IMR-90 (cell line): ENCODE measurements at regions not wholly inside any gene's neighbourhood (a gene's known extent, or its start where the extent isn't known, plus 50 kb on each side); places are given as distances from the start of the nearest gene placed in this dataset.

ENCODE experiments used
- ATAC-seq: fragments of 200-7000 bp; cut with Tn5 transposase; 2 replicates; pipeline ENCODE4 v1.9.1; 2020; ENCODE audit warnings: low read depth, mild to moderate bottlenecking, moderate library complexity
- BruUV-seq: library from RNA; stranded (reverse); fragments of 400-500 nt; replicated peaks from 2 replicates; lab custom pipeline; 2021; lab: Mats Ljungman, UMichigan
- CTCF ChIA-PET: fragments of 300-600 bp; formaldehyde crosslinking; extraction: SDS; loops from one replicate; lab custom pipeline; 2021; ENCODE audit warnings: antibody characterized with exemption; lab: Yijun Ruan, JAX
- POLR2A ChIA-PET: fragments of 300-600 bp; sonication (Branson Sonifier 250); formaldehyde crosslinking; loops from one replicate; lab custom pipeline; 2022; ENCODE audit warnings: antibody characterized with exemption; ENCODE audit not compliant: unreplicated experiment; lab: Charles Lee
- DNase-seq: peaks from one replicate; pipeline ENCODE4 v3.0.0; 2013
- H2AFZ ChIP-seq: replicated peaks from 2 replicates; pipeline ENCODE3; 2013; ENCODE audit warnings: low read length, mild to moderate bottlenecking; ENCODE audit not compliant: poor library complexity
- H2AK5ac ChIP-seq: 2 replicates; pipeline ENCODE4 v1.6.1; 2013; ENCODE audit warnings: low read depth, low read length, inconsistent platforms
- H2AK9ac ChIP-seq: replicated peaks from 2 replicates; pipeline ENCODE3; 2013; ENCODE audit warnings: mild to moderate bottlenecking, low read depth, low read length, moderate library complexity; ENCODE audit not compliant: poor library complexity
- H2BK120ac ChIP-seq: 2 replicates; pipeline ENCODE4 v1.6.1; 2013; ENCODE audit warnings: low read depth, low read length, inconsistent platforms
- H2BK15ac ChIP-seq: 3 replicates; pipeline ENCODE4 v1.6.1; 2013; ENCODE audit warnings: low read depth, low read length, inconsistent platforms
- H2BK20ac ChIP-seq: 2 replicates; pipeline ENCODE4 v1.6.1; 2013; ENCODE audit warnings: low read depth, mild to moderate bottlenecking, inconsistent platforms, low read length, moderate library complexity
- H2BK5ac ChIP-seq: 2 replicates; pipeline ENCODE4 v1.6.1; 2013; ENCODE audit warnings: mild to moderate bottlenecking, low read depth, low read length, inconsistent platforms; ENCODE audit not compliant: poor library complexity, severe bottlenecking
- H3K14ac ChIP-seq: replicated peaks from 2 replicates; pipeline ENCODE4 v1.6.1; 2013; ENCODE audit warnings: low read depth, low read length, inconsistent platforms
- H3K18ac ChIP-seq: 2 replicates; pipeline ENCODE4 v1.6.1; 2013; ENCODE audit warnings: low read depth, low read length, control low read depth
- H3K23ac ChIP-seq: 2 replicates; pipeline ENCODE4 v1.6.1; 2013; ENCODE audit warnings: low read depth, low read length, inconsistent platforms
- H3K27ac ChIP-seq: 2 replicates; pipeline ENCODE4 v1.5.1; 2013; ENCODE audit warnings: mild to moderate bottlenecking, control low read depth, low read length; ENCODE audit not compliant: insufficient read depth
- H3K27me3 ChIP-seq: 2 replicates; pipeline ENCODE4 v1.6.1; 2013; ENCODE audit warnings: low read length; ENCODE audit not compliant: control insufficient read depth, insufficient read depth
- H3K36me3 ChIP-seq: 2 replicates; pipeline ENCODE4 v1.6.1; 2013; ENCODE audit warnings: low read length, mixed read lengths; ENCODE audit not compliant: control insufficient read depth, insufficient read depth
- H3K4ac ChIP-seq: 2 replicates; pipeline ENCODE4 v1.6.1; 2013; ENCODE audit warnings: low read depth, low read length, inconsistent platforms
- H3K4me1 ChIP-seq: 2 replicates; pipeline ENCODE4 v1.6.1; 2013; ENCODE audit warnings: low read length, mixed read lengths; ENCODE audit not compliant: control insufficient read depth, insufficient read depth
- H3K4me2 ChIP-seq: 2 replicates; pipeline ENCODE4 v1.6.1; 2013; ENCODE audit warnings: low read depth, mild to moderate bottlenecking, control low read depth, low read length, moderate library complexity
- H3K4me3 ChIP-seq: 2 replicates; pipeline ENCODE4 v1.5.1; 2013; ENCODE audit warnings: low read depth, mild to moderate bottlenecking, control low read depth, low read length, moderate library complexity; ENCODE audit not compliant: insufficient read depth
- H3K56ac ChIP-seq: 2 replicates; pipeline ENCODE4 v1.6.1; 2013; ENCODE audit warnings: low read length, inconsistent platforms; ENCODE audit not compliant: insufficient read depth; ENCODE audit errors: extremely low read depth
- H3K79me1 ChIP-seq, 2 experiments: 2 replicates each; pipeline ENCODE4 v1.6.1; 2013; ENCODE audit warnings: low read length in 2 of 2, inconsistent platforms in 1 of 2, low read depth in 1 of 2
- H3K9ac ChIP-seq: 2 replicates; pipeline ENCODE4 v1.6.1; 2013; ENCODE audit warnings: low read depth, low read length, control low read depth
- H3K9me1 ChIP-seq: 2 replicates; pipeline ENCODE4 v1.6.1; 2013; ENCODE audit warnings: low read length, inconsistent platforms; ENCODE audit not compliant: insufficient read depth
- H3K9me3 ChIP-seq: 2 replicates; pipeline ENCODE4 v1.6.1; 2013; ENCODE audit warnings: low read length; ENCODE audit not compliant: control insufficient read depth, insufficient read depth
- H4K20me1 ChIP-seq: 2 replicates; pipeline ENCODE4 v1.6.1; 2013; ENCODE audit warnings: low read length, inconsistent platforms; ENCODE audit not compliant: insufficient read depth
- H4K5ac ChIP-seq: 2 replicates; pipeline ENCODE4 v1.6.1; 2013; ENCODE audit warnings: mild to moderate bottlenecking, low read depth, low read length, control low read depth
- H4K8ac ChIP-seq, 2 experiments: 2 replicates each; pipeline ENCODE4 v1.6.1; 2013; ENCODE audit warnings: low read depth in 2 of 2, low read length in 2 of 2, control low read depth in 1 of 2, inconsistent platforms in 1 of 2
- H4K91ac ChIP-seq: 2 replicates; pipeline ENCODE4 v1.6.1; 2013; ENCODE audit warnings: low read depth, low read length, inconsistent platforms; ENCODE audit not compliant: insufficient read depth
- CEBPB ChIP-seq: IDR thresholded peaks from 2 replicates; pipeline ENCODE4 v1.6.1; 2012; ENCODE audit warnings: low read depth, low read length, improper control_type of control experiment
- CHD1 ChIP-seq: IDR thresholded peaks from 2 replicates; pipeline ENCODE4 v1.6.1; 2012; ENCODE audit warnings: low read depth, low read length, improper control_type of control experiment
- FOS ChIP-seq: fragments of 150-350 bp; IDR thresholded peaks from 2 replicates; pipeline ENCODE4 v1.6.1; 2016; ENCODE audit warnings: low read depth, low read length
- MAFK ChIP-seq: IDR thresholded peaks from 2 replicates; pipeline ENCODE4 v1.6.1; 2012; ENCODE audit warnings: low read depth, low read length, improper control_type of control experiment
- MAZ ChIP-seq: IDR thresholded peaks from 2 replicates; pipeline ENCODE4 v1.6.1; 2012; ENCODE audit warnings: low read depth, mild to moderate bottlenecking, low read length, improper control_type of control experiment, moderate library complexity, borderline replicate concordance
- RAD21 ChIP-seq: IDR thresholded peaks from 2 replicates; pipeline ENCODE4 v1.6.1; 2012; ENCODE audit warnings: low read length, improper control_type of control experiment
- RCOR1 ChIP-seq: IDR thresholded peaks from 2 replicates; pipeline ENCODE4 v1.6.1; 2012; ENCODE audit warnings: mild to moderate bottlenecking, low read length, improper control_type of control experiment; ENCODE audit not compliant: insufficient replicate concordance
- SMC3 ChIP-seq: fragments of 150-350 bp; IDR thresholded peaks from 2 replicates; pipeline ENCODE4 v1.6.1; 2016; ENCODE audit warnings: low read depth, mild to moderate bottlenecking, antibody characterized with exemption, low read length, moderate library complexity
- WGBS, 2 experiments: methylation state at CpG; one replicate each; pipeline versions ENCODE4 v1.1.5 to v1.1.7; 2013; ENCODE audit warnings: missing lambda C conversion rate in 2 of 2; ENCODE audit not compliant: insufficient read length in 1 of 2; ENCODE audit errors: extremely low coverage in 2 of 2; 5-methylcytosine and 5-hydroxymethylcytosine counted together
- dilution Hi-C: fragments of 300-500 bp; cut with HindIII; formaldehyde crosslinking; loops from one replicate; pipeline ENCODE4 v1.14.3; 2018; ENCODE audit warnings: low sequenced_read_pairs; ENCODE audit not compliant: unreplicated experiment
- in situ Hi-C: fragments of 300-500 bp; cut with MboI; formaldehyde crosslinking; loops from 3 replicates; pipeline ENCODE4 v1.14.3; 2019; ENCODE audit warnings: low sequenced_read_pairs, inconsistent platforms, mixed read lengths
- intact Hi-C: fragments of 100-400 bp; cut with micrococcal nuclease; formaldehyde crosslinking; loops from 2 replicates; pipeline ENCODE4 v1.10.0; 2022
- TF ChIP-seq, protein P1 (sequence below): fragments of 150-350 bp; IDR thresholded peaks from 2 replicates; pipeline ENCODE4 v1.6.1; 2016; ENCODE audit warnings: low read depth, mild to moderate bottlenecking, low read length, moderate library complexity, borderline replicate concordance
- TF ChIP-seq, protein P2 (sequence below): conservative IDR thresholded peaks from 2 replicates; pipeline ENCODE4 v1.5.1; 2012; ENCODE audit warnings: mild to moderate bottlenecking, low read depth, low read length, improper control_type of control experiment

- Histone ChIP-seq H4K91ac (no peak overlapping the region), H3K4ac (peak overlapping the region; percentile 28; the same call in 1 of the 2 replicates), H3K4me3 (no peak overlapping the region), H2BK5ac (peak overlapping the region; percentile 88), H2AK9ac (no peak overlapping the region), H3K27me3 (no peaks in the 10 kb centered on the region), H3K4me1 (peaks cover 7% of the 10 kb centered on the region), H3K56ac (no peak overlapping the region), H3K9me3 (no peaks in the 10 kb centered on the region), H4K5ac (peak overlapping the region; percentile 63; the same call in 1 of the 2 replicates), H2BK120ac (peak overlapping the region; percentile 72), H2BK20ac (no peak overlapping the region), H3K36me3 (no peaks in the 10 kb centered on the region), H2AK5ac (no peak overlapping the region), H4K20me1 (no peaks in the 10 kb centered on the region), H4K8ac (peak overlapping the region in 1 of 2 experiments; percentile 75; a peak in 2 of 4 replicates), H3K23ac (peak overlapping the region; percentile 38; the same call in 1 of the 2 replicates), H3K18ac (peak overlapping the region; percentile 91; the same call in 1 of the 2 replicates), H2AFZ (no peak overlapping the region), H3K79me1 (peaks cover 3 to 26% of the 10 kb centered on the region in 2 experiments), H3K4me2 (peak overlapping the region; percentile 85; the same call in 1 of the 2 replicates), H3K9me1 (peaks cover 7% of the 10 kb centered on the region), H3K14ac (peak overlapping the region; percentile 48; the same call in 1 of the 2 replicates), H2BK15ac (no peak overlapping the region), H3K9ac (no peak overlapping the region), H3K27ac (no peak overlapping the region)
- ATAC-seq = peak; percentile 67
- dilution Hi-C loops = no loop called here
- intact Hi-C loops = no loop called here
- ChIA-PET CTCF (interaction anchor here (1.1 kb wide), 1 partner anchor 11 kb away, joined by 3 read pairs; no protein-coding TSS in a partner anchor), POLR2A (no interaction called here)
- no peak for TF ChIP-seq RCOR1
- no peak for TF ChIP-seq FOS
- no peak for TF ChIP-seq CEBPB
- TF ChIP-seq MAZ = no peak
- TF ChIP-seq, protein P1, sequence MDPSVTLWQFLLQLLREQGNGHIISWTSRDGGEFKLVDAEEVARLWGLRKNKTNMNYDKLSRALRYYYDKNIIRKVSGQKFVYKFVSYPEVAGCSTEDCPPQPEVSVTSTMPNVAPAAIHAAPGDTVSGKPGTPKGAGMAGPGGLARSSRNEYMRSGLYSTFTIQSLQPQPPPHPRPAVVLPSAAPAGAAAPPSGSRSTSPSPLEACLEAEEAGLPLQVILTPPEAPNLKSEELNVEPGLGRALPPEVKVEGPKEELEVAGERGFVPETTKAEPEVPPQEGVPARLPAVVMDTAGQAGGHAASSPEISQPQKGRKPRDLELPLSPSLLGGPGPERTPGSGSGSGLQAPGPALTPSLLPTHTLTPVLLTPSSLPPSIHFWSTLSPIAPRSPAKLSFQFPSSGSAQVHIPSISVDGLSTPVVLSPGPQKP = no peak
- no peak for TF ChIP-seq CHD1
- TF ChIP-seq, protein P2, sequence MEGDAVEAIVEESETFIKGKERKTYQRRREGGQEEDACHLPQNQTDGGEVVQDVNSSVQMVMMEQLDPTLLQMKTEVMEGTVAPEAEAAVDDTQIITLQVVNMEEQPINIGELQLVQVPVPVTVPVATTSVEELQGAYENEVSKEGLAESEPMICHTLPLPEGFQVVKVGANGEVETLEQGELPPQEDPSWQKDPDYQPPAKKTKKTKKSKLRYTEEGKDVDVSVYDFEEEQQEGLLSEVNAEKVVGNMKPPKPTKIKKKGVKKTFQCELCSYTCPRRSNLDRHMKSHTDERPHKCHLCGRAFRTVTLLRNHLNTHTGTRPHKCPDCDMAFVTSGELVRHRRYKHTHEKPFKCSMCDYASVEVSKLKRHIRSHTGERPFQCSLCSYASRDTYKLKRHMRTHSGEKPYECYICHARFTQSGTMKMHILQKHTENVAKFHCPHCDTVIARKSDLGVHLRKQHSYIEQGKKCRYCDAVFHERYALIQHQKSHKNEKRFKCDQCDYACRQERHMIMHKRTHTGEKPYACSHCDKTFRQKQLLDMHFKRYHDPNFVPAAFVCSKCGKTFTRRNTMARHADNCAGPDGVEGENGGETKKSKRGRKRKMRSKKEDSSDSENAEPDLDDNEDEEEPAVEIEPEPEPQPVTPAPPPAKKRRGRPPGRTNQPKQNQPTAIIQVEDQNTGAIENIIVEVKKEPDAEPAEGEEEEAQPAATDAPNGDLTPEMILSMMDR = no peak
- no peak for TF ChIP-seq MAFK
- TF ChIP-seq RAD21 = no peak
- TF ChIP-seq SMC3 = no peak
- DNase-seq = peak; percentile 81
- no CpG with 5 or more reads among the region's 5 CpGs for WGBS, 2 experiments
- BruUV-seq = no TSS peak
- in situ Hi-C loops = no loop called here
Observed at GRCh38 chr13:107289540-107289939, 721.6 kb upstream of the ARGLU1 start.
